ENCODE measurements at regions not wholly inside any gene's neighbourhood (a gene's known extent, or its start where the extent isn't known, plus 50 kb on each side); places are given as distances from the start of the nearest gene placed in this dataset.
"Not testable (repeated sequence)": the region's sequence is repeated elsewhere in the genome, so short reads cannot be mapped to it uniquely, and the experiment has no call there.

- H3K4me1 ChIP-seq (ENCODE audit: control insufficient read depth, insufficient read depth, low read length) = no peaks in the 10 kb centered on the region
- no peak overlapping the region for H3K9ac ChIP-seq (ENCODE audit: low read length)
- H3K4me3 ChIP-seq (ENCODE audit: low read length) = no peak overlapping the region
- no peaks in the 10 kb centered on the region for H3K27me3 ChIP-seq (ENCODE audit: control insufficient read depth, insufficient read depth, low read length)
- no peak overlapping the region for H3K27ac ChIP-seq (ENCODE audit: low read depth, low read length)
- no peaks in the 10 kb centered on the region for H3K36me3 ChIP-seq (ENCODE audit: control insufficient read depth, insufficient read depth, low read length)
These were observed 86.4 kb downstream of the MED10 start for GRCh38 chr5:6291961-6292360.

DNA sequence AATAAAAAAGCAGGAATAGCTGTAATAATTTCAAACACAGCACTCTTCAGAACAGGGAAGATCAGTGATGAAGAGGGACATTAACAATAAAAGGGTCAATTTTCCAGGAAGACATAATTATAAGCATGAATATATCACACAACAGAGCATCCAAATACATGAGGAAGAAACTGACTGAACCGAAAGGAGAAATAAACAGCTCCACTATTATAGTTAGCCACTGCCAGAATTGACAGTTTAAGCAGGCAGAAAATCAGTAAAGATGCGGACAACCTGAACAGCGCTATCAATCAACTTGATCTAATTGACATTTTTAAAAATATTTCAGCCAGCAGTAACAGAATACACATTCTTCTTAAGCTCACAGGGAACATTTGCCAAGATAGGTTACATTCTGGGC, 89.1 kb downstream of the MED10 start:
- no peak overlapping the region for H3K4me3 ChIP-seq (ENCODE audit: low read length)
- no peaks in the 10 kb centered on the region for H3K36me3 ChIP-seq (ENCODE audit: control insufficient read depth, insufficient read depth, low read length)
- no peak overlapping the region for H3K27ac ChIP-seq (ENCODE audit: low read depth, low read length)
- H3K9ac ChIP-seq (ENCODE audit: low read length) = no peak overlapping the region
- H3K27me3 ChIP-seq (ENCODE audit: control insufficient read depth, insufficient read depth, low read length) = no peaks in the 10 kb centered on the region
- no peaks in the 10 kb centered on the region for H3K4me1 ChIP-seq (ENCODE audit: control insufficient read depth, insufficient read depth, low read length)

GRCh38 chr5:6287176-6287575, 91.2 kb downstream of the MED10 start:
- Histone ChIP-seq H3K36me3 (ENCODE audit: control insufficient read depth, insufficient read depth, low read length) (no peaks in the 10 kb centered on the region), H3K27ac (ENCODE audit: low read depth, low read length) (no peak overlapping the region), H3K9ac (ENCODE audit: low read length) (no peak overlapping the region), H3K4me3 (ENCODE audit: low read length) (no peak overlapping the region), H3K27me3 (ENCODE audit: control insufficient read depth, insufficient read depth, low read length) (no peaks in the 10 kb centered on the region), H3K4me1 (ENCODE audit: control insufficient read depth, insufficient read depth, low read length) (no peaks in the 10 kb centered on the region)

DNA sequence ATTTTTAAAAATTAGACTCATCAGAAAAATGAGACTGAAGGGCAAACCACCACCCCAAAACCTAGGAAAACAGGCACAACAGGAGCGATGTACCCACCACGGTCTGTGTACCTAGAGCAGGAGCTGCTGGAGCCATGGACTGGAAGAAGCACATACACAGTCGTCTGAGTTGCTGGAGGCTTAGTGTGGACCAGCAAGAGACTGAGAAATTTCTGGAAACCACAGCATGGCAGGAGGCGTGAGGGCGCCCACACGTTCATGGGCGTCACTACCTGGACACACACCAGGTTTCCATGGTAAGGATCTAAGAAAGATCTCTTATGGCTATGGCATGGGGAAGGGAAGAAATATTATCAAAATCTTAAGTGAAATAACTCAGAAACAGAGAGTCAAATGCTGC, 91.9 kb downstream of the MED10 start:
- H3K36me3 ChIP-seq (ENCODE audit: control insufficient read depth, insufficient read depth, low read length) = no peaks in the 10 kb centered on the region
- H3K27me3 ChIP-seq (ENCODE audit: control insufficient read depth, insufficient read depth, low read length) = no peaks in the 10 kb centered on the region
- no peak overlapping the region for H3K9ac ChIP-seq (ENCODE audit: low read length)
- H3K27ac ChIP-seq (ENCODE audit: low read depth, low read length) = no peak overlapping the region
- H3K4me1 ChIP-seq (ENCODE audit: control insufficient read depth, insufficient read depth, low read length) = no peaks in the 10 kb centered on the region
- no peak overlapping the region for H3K4me3 ChIP-seq (ENCODE audit: low read length)

GRCh38 chr5:6284491-6284890, 93.9 kb downstream of the MED10 start:
- not testable (repeated sequence) for H3K36me3 ChIP-seq (ENCODE audit: control insufficient read depth, insufficient read depth, low read length); H3K4me3 ChIP-seq (ENCODE audit: low read length); H3K27ac ChIP-seq (ENCODE audit: low read depth, low read length); H3K9ac ChIP-seq (ENCODE audit: low read length); H3K4me1 ChIP-seq (ENCODE audit: control insufficient read depth, insufficient read depth, low read length); H3K27me3 ChIP-seq (ENCODE audit: control insufficient read depth, insufficient read depth, low read length)

DNA sequence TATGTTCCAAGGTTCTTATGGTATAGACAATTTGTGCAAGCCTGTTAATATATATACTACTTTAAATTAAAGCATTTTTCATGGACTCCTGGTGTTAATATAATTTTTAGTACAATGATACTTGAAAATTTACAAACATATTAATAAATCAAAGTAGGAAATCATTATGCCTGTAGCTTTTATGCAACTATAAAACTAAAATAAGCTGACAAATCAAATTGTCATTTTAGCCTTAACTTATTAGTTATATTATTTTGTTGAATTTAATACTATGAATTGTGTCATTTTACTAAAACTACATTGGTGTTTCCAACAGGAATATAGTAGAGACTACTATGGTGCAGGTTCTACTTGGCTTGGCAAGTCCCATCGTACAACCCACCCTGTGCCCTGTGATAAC, 96.0 kb downstream of the MED10 start:
- Histone ChIP-seq H3K27me3 (ENCODE audit: control insufficient read depth, insufficient read depth, low read length) (no peaks in the 10 kb centered on the region), H3K36me3 (ENCODE audit: control insufficient read depth, insufficient read depth, low read length) (no peaks in the 10 kb centered on the region), H3K4me3 (ENCODE audit: low read length) (no peak overlapping the region), H3K27ac (ENCODE audit: low read depth, low read length) (no peak overlapping the region), H3K9ac (ENCODE audit: low read length) (no peak overlapping the region), H3K4me1 (ENCODE audit: control insufficient read depth, insufficient read depth, low read length) (no peaks in the 10 kb centered on the region)

DNA sequence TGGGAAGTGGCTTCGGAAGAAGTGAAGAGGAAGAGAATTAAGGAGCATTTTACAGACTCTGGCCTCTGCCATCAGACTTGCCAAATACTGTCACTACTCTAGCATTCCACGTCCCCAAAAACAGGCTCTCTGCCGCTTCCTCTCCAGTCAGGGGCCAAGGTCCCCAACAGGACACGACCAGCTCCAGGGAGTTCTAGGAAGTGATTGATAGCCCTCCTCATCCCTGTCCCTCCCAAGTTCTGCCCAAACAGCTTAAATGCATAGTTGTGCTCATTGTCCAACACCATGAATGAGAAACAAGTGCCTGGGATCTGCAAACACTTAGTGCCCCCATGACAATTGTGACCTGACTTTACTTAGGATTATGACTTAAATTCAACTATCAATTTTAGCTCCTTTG, 96.5 kb downstream of the MED10 start:
- H3K9ac ChIP-seq (ENCODE audit: low read length) = no peak overlapping the region
- no peak overlapping the region for H3K27ac ChIP-seq (ENCODE audit: low read depth, low read length)
- H3K4me3 ChIP-seq (ENCODE audit: low read length) = no peak overlapping the region
- no peaks in the 10 kb centered on the region for H3K4me1 ChIP-seq (ENCODE audit: control insufficient read depth, insufficient read depth, low read length)
- no peaks in the 10 kb centered on the region for H3K27me3 ChIP-seq (ENCODE audit: control insufficient read depth, insufficient read depth, low read length)
- H3K36me3 ChIP-seq (ENCODE audit: control insufficient read depth, insufficient read depth, low read length) = no peaks in the 10 kb centered on the region

- H3K4me3 ChIP-seq (ENCODE audit: low read length) = no peak overlapping the region
- no peaks in the 10 kb centered on the region for H3K4me1 ChIP-seq (ENCODE audit: control insufficient read depth, insufficient read depth, low read length)
- H3K36me3 ChIP-seq (ENCODE audit: control insufficient read depth, insufficient read depth, low read length) = no peaks in the 10 kb centered on the region
- no peak overlapping the region for H3K9ac ChIP-seq (ENCODE audit: low read length)
- no peaks in the 10 kb centered on the region for H3K27me3 ChIP-seq (ENCODE audit: control insufficient read depth, insufficient read depth, low read length)
- no peak overlapping the region for H3K27ac ChIP-seq (ENCODE audit: low read depth, low read length)
These were observed 97.8 kb downstream of the MED10 start for GRCh38 chr5:6280425-6281100.

- Histone ChIP-seq H3K4me1 (ENCODE audit: control insufficient read depth, insufficient read depth, low read length) (no peaks in the 10 kb centered on the region), H3K36me3 (ENCODE audit: control insufficient read depth, insufficient read depth, low read length) (no peaks in the 10 kb centered on the region), H3K27ac (ENCODE audit: low read depth, low read length) (no peak overlapping the region), H3K9ac (ENCODE audit: low read length) (no peak overlapping the region), H3K4me3 (ENCODE audit: low read length) (no peak overlapping the region), H3K27me3 (ENCODE audit: control insufficient read depth, insufficient read depth, low read length) (no peaks in the 10 kb centered on the region)
These were observed 98.7 kb downstream of the MED10 start for GRCh38 chr5:6279607-6280006.

DNA sequence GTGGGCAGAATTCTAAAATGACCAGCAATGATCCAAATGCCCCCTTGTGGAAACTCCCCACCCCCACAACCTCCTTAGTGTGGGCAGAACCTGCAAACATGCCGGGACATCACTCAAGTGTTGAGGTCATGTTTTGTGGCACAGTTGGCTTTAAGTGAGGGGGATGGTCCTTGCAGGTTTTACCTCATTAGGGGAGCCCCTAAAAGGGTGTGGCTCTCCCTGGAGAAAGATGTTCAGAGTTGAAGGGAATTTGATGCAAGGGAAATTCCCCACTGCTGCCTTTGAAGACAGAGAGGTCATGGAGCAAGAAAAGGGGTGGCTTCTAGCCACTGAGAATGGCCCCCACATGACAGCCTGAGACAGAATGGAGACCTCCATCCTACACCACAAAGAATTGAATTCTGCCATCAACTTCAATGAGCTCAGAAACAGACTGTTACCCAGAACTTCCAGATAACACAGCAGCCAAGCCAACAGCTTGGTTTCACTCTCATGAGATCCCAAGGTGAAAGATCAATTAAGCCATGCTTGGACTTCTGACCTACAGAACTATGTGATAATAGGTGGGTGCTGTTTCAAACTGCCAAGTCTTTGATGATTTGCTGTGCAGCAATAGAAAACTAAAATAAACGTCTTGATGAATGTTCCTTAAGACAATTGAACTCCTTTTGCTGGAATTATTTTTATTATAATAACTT, 103.4 kb downstream of the MED10 start:
- no peaks in the 10 kb centered on the region for H3K4me1 ChIP-seq (ENCODE audit: control insufficient read depth, insufficient read depth, low read length)
- no peak overlapping the region for H3K27ac ChIP-seq (ENCODE audit: low read depth, low read length)
- no peak overlapping the region for H3K4me3 ChIP-seq (ENCODE audit: low read length)
- H3K9ac ChIP-seq (ENCODE audit: low read length) = no peak overlapping the region
- no peaks in the 10 kb centered on the region for H3K36me3 ChIP-seq (ENCODE audit: control insufficient read depth, insufficient read depth, low read length)
- H3K27me3 ChIP-seq (ENCODE audit: control insufficient read depth, insufficient read depth, low read length) = no peaks in the 10 kb centered on the region

DNA sequence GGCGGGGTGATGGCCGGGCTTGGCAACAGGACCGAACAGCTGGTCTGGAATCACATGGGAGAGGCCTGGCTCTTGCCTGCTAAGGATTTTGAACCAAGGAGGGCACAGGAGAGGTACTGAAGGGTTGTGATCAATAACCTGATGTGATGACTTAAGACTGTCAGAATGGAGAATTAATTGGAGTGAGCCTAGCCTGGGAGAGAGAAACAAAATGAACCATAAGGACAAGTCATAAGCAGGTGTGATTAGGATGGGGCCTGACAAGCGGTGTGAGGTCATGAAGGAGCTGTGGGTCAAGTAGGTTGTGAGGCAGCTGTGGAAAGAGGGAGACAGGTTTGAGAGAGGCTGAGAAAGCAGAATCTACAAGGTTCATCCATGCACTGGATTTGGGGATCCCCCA, 104.6 kb downstream of the MED10 start:
- H3K4me1 ChIP-seq (ENCODE audit: control insufficient read depth, insufficient read depth, low read length) = no peaks in the 10 kb centered on the region
- H3K27ac ChIP-seq (ENCODE audit: low read depth, low read length) = no peak overlapping the region
- H3K9ac ChIP-seq (ENCODE audit: low read length) = no peak overlapping the region
- no peak overlapping the region for H3K4me3 ChIP-seq (ENCODE audit: low read length)
- H3K27me3 ChIP-seq (ENCODE audit: control insufficient read depth, insufficient read depth, low read length) = no peaks in the 10 kb centered on the region
- H3K36me3 ChIP-seq (ENCODE audit: control insufficient read depth, insufficient read depth, low read length) = no peaks in the 10 kb centered on the region

DNA sequence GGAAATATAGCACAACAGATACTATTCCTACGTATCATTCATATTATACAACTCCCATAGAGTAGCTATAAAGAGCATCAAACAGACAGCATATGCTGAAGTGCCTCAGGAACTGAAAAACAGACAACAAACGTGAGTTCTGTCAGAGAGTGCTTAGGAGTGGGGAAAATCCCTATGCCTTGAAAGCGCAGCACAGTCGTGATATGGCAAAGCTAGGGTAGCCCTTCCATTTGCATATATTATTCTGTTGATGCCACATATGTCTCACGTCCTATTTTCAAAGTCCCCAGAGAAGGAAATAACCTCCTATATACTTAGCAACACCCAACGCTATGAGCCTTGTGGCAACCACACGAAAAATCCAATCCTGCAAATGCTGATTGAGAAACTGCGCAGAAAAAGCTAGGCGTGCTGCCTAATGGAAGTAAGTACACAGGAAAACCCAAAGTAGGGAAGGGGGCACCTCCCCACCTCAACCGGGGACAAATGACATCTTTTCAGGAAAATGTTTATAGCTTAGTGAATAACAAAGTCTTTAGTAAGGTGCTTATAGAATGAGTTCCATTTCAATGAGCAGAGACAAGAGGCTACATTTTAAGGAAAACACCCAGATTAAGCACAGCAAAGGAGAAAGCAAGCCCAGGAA, 105.1 kb downstream of the MED10 start:
- no peak overlapping the region for H3K4me3 ChIP-seq (ENCODE audit: low read length)
- H3K9ac ChIP-seq (ENCODE audit: low read length) = no peak overlapping the region
- H3K27me3 ChIP-seq (ENCODE audit: control insufficient read depth, insufficient read depth, low read length) = no peaks in the 10 kb centered on the region
- H3K27ac ChIP-seq (ENCODE audit: low read depth, low read length) = no peak overlapping the region
- H3K4me1 ChIP-seq (ENCODE audit: control insufficient read depth, insufficient read depth, low read length) = no peaks in the 10 kb centered on the region
- no peaks in the 10 kb centered on the region for H3K36me3 ChIP-seq (ENCODE audit: control insufficient read depth, insufficient read depth, low read length)

- no peaks in the 10 kb centered on the region for H3K36me3 ChIP-seq (ENCODE audit: control insufficient read depth, insufficient read depth, low read length)
- H3K4me3 ChIP-seq (ENCODE audit: low read length) = no peak overlapping the region
- H3K27ac ChIP-seq (ENCODE audit: low read depth, low read length) = no peak overlapping the region
- no peaks in the 10 kb centered on the region for H3K27me3 ChIP-seq (ENCODE audit: control insufficient read depth, insufficient read depth, low read length)
- no peaks in the 10 kb centered on the region for H3K4me1 ChIP-seq (ENCODE audit: control insufficient read depth, insufficient read depth, low read length)
- no peak overlapping the region for H3K9ac ChIP-seq (ENCODE audit: low read length)
These were observed 108.4 kb downstream of the MED10 start for GRCh38 chr5:6269925-6270324.
